GM19324 (cell line): ENCODE measurements at regions not wholly inside any gene's neighbourhood (a gene's known extent, or its start where the extent isn't known, plus 50 kb on each side); places are given as distances from the start of the nearest gene placed in this dataset.
A peak's percentile ranks its signal among the peaks of the same experiment; 100 is the strongest.
"Not testable (repeated sequence)": the region's sequence is repeated elsewhere in the genome, so short reads cannot be mapped to it uniquely, and the experiment has no call there.

Experiments used
- ATAC-seq: cut with Tn5 transposase; IDR thresholded peaks from one replicate; pipeline ENCODE4 v1.9.1; 2021; ENCODE audit warnings: mild to moderate bottlenecking, moderate library complexity; ENCODE audit not compliant: unreplicated experiment, low FRiP score

GRCh38 chr21:17738176-17738953 is 80.8 kb downstream of the C21orf91 start:
- ATAC-seq, result no peak

GRCh38 chr21:17736072-17736471 is 83.1 kb downstream of the C21orf91 start:
- no peak for ATAC-seq

GRCh38 chr21:17733209-17733608 is 85.9 kb downstream of the C21orf91 start:
- no peak for ATAC-seq

- no peak for ATAC-seq
Measured at GRCh38 chr21:17732306-17732705, 86.8 kb downstream of the C21orf91 start.

GRCh38 chr21:17731554-17731953 is 87.6 kb downstream of the C21orf91 start:
- no peak for ATAC-seq

- ATAC-seq, result no peak
Measured at GRCh38 chr21:17730782-17731181, 88.4 kb downstream of the C21orf91 start.

GRCh38 chr21:17729455-17729854 is 89.7 kb downstream of the C21orf91 start:
- no peak for ATAC-seq

- ATAC-seq, result no peak
Measured at GRCh38 chr21:17727361-17727760, 91.8 kb downstream of the C21orf91 start.

- no peak for ATAC-seq
Measured at GRCh38 chr21:17726047-17726829, 92.9 kb downstream of the C21orf91 start.

GRCh38 chr21:17725339-17725738 is 93.8 kb downstream of the C21orf91 start:
- ATAC-seq, result no peak

GRCh38 chr21:17712887-17713286 is 100.2 kb upstream of the BTG3 start:
- no peak for ATAC-seq

GRCh38 chr21:17711896-17712295 is 99.2 kb upstream of the BTG3 start:
- no peak for ATAC-seq

- peak; percentile 96 for ATAC-seq
Measured at GRCh38 chr21:17709266-17709611, 96.5 kb upstream of the BTG3 start.

- ATAC-seq, result peak; percentile 53
Measured at GRCh38 chr21:17708522-17709265, 96.0 kb upstream of the BTG3 start.

GRCh38 chr21:17699524-17700189 is 87.0 kb upstream of the BTG3 start:
- ATAC-seq, result no peak

- ATAC-seq, result no peak
Measured at GRCh38 chr21:17697473-17697872, 84.8 kb upstream of the BTG3 start.

- not testable (repeated sequence) for ATAC-seq
Measured at GRCh38 chr21:17694416-17694815, 81.7 kb upstream of the BTG3 start.

- no peak for ATAC-seq
Measured at GRCh38 chr21:17693801-17694200, 81.1 kb upstream of the BTG3 start.

GRCh38 chr21:17690078-17690494 is 77.4 kb upstream of the BTG3 start:
- no peak for ATAC-seq
